ENCODE measurements at regions not wholly inside any gene's neighbourhood (a gene's known extent, or its start where the extent isn't known, plus 50 kb on each side); places are given as distances from the start of the nearest gene placed in this dataset.

DNA sequence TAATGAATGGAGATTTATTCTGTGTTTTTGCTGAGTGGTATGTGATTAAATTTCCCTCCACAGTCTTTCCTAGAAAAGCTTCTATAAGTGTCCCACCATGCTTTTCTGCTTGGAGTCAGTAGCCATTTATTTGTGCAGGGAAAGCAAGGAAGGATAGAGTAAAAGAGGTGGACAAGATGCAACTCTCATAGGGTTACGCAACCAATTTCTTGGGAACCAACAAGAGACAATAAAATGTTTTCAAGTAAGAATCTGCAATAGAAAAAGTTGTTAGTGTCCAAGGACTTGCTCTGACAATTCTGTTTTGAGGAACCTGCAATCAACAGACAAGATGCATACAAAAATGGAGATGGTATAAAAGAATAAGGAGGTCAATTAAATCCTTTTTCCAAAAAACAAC is 153.8 kb upstream of the MITF start:
- no peak overlapping the region for H3K4me3 ChIP-seq
- no TSS peak for BruUV-seq (replicated peaks)
- no peaks in the 10 kb centered on the region for H4K20me1 ChIP-seq (ENCODE audit: insufficient read depth)
- H3K79me2 ChIP-seq (ENCODE audit: low read depth), result no peaks in the 10 kb centered on the region
- H3K9me3 ChIP-seq (ENCODE audit: insufficient read depth, low read depth), result no peaks in the 10 kb centered on the region
- POLR2A ChIA-PET (ENCODE audit: unreplicated experiment), result no interaction called here
- no peak overlapping the region for H3K27ac ChIP-seq
- no peaks in the 10 kb centered on the region for H3K9me2 ChIP-seq (ENCODE audit: insufficient read depth)
- H3F3A ChIP-seq (ENCODE audit: insufficient read depth, low read depth), result no peaks in the 10 kb centered on the region
- TF ChIP-seq, protein P1, sequence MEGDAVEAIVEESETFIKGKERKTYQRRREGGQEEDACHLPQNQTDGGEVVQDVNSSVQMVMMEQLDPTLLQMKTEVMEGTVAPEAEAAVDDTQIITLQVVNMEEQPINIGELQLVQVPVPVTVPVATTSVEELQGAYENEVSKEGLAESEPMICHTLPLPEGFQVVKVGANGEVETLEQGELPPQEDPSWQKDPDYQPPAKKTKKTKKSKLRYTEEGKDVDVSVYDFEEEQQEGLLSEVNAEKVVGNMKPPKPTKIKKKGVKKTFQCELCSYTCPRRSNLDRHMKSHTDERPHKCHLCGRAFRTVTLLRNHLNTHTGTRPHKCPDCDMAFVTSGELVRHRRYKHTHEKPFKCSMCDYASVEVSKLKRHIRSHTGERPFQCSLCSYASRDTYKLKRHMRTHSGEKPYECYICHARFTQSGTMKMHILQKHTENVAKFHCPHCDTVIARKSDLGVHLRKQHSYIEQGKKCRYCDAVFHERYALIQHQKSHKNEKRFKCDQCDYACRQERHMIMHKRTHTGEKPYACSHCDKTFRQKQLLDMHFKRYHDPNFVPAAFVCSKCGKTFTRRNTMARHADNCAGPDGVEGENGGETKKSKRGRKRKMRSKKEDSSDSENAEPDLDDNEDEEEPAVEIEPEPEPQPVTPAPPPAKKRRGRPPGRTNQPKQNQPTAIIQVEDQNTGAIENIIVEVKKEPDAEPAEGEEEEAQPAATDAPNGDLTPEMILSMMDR (conservative IDR thresholded peaks at IDR 0.05), result no peak
- TF ChIP-seq EZH2 (IDR thresholded peaks at IDR 0.05; ENCODE audit: low read depth), result no peak
- intact Hi-C loops (cut with micrococcal nuclease; ENCODE audit: unreplicated experiment), result no loop called here
- CTCF ChIA-PET, result no interaction called here
- DNase-seq, result no peak
- no peaks in the 10 kb centered on the region for H3K27me3 ChIP-seq (ENCODE audit: insufficient read depth, low read depth)
- no peak overlapping the region for H3K4me2 ChIP-seq
- H2AFZ ChIP-seq, result no peak overlapping the region
- H3K4me1 ChIP-seq (replicated peaks; ENCODE audit: insufficient read depth), result no peaks in the 10 kb centered on the region
- H3K36me3 ChIP-seq (ENCODE audit: low read depth), result no peaks in the 10 kb centered on the region

GRCh38 chr3:69582044-69582443 is 157.2 kb upstream of the MITF start:
- Histone ChIP-seq H4K20me1 (ENCODE audit: insufficient read depth) (no peaks in the 10 kb centered on the region), H3F3A (ENCODE audit: insufficient read depth, low read depth) (no peaks in the 10 kb centered on the region), H3K9me2 (ENCODE audit: insufficient read depth) (no peaks in the 10 kb centered on the region), H3K27ac (no peak overlapping the region), H3K27me3 (ENCODE audit: insufficient read depth, low read depth) (peaks cover 15% of the 10 kb centered on the region; the same call in 1 of the 2 replicates), H3K4me2 (no peak overlapping the region), H3K4me1 (replicated peaks; ENCODE audit: insufficient read depth) (no peaks in the 10 kb centered on the region), H3K9me3 (ENCODE audit: insufficient read depth, low read depth) (no peaks in the 10 kb centered on the region), H3K79me2 (ENCODE audit: low read depth) (no peaks in the 10 kb centered on the region), H3K36me3 (ENCODE audit: low read depth) (no peaks in the 10 kb centered on the region), H2AFZ (no peak overlapping the region), H3K4me3 (no peak overlapping the region)
- DNase-seq, result no peak
- POLR2A ChIA-PET (ENCODE audit: unreplicated experiment), result no interaction called here
- intact Hi-C loops (cut with micrococcal nuclease; ENCODE audit: unreplicated experiment), result no loop called here
- CTCF ChIA-PET, result no interaction called here
- TF ChIP-seq, protein P1 (conservative IDR thresholded peaks at IDR 0.05), result no peak
- no peak for TF ChIP-seq EZH2 (IDR thresholded peaks at IDR 0.05; ENCODE audit: low read depth)
- no TSS peak for BruUV-seq (replicated peaks)

- H3F3A ChIP-seq (ENCODE audit: insufficient read depth, low read depth), result no peaks in the 10 kb centered on the region
- H3K4me2 ChIP-seq, result no peak overlapping the region
- DNase-seq, result no peak
- H3K79me2 ChIP-seq (ENCODE audit: low read depth), result no peaks in the 10 kb centered on the region
- H2AFZ ChIP-seq, result no peak overlapping the region
- no peak overlapping the region for H3K27ac ChIP-seq
- no peak overlapping the region for H3K4me3 ChIP-seq
- no peaks in the 10 kb centered on the region for H4K20me1 ChIP-seq (ENCODE audit: insufficient read depth)
- no TSS peak for BruUV-seq (replicated peaks)
- H3K9me2 ChIP-seq (ENCODE audit: insufficient read depth), result no peaks in the 10 kb centered on the region
- H3K9me3 ChIP-seq (ENCODE audit: insufficient read depth, low read depth), result no peaks in the 10 kb centered on the region
- TF ChIP-seq EZH2 (IDR thresholded peaks at IDR 0.05; ENCODE audit: low read depth), result no peak
- TF ChIP-seq, protein P1 (conservative IDR thresholded peaks at IDR 0.05), result no peak
- H3K36me3 ChIP-seq (ENCODE audit: low read depth), result no peaks in the 10 kb centered on the region
- POLR2A ChIA-PET (ENCODE audit: unreplicated experiment), result no interaction called here
- no peaks in the 10 kb centered on the region for H3K4me1 ChIP-seq (replicated peaks; ENCODE audit: insufficient read depth)
- H3K27me3 ChIP-seq (ENCODE audit: insufficient read depth, low read depth), result peaks cover 15% of the 10 kb centered on the region; the same call in 1 of the 2 replicates
- CTCF ChIA-PET, result no interaction called here
- intact Hi-C loops (cut with micrococcal nuclease; ENCODE audit: unreplicated experiment), result no loop called here
Observed at GRCh38 chr3:69579306-69580041, 159.8 kb upstream of the MITF start.
